Activated naive CD4-positive, alpha-beta T cell treated with anti-CD3 and anti-CD28 coated beads for 36 hours (primary cell): ENCODE measurements at regions not wholly inside any gene's neighbourhood (a gene's known extent, or its start where the extent isn't known, plus 50 kb on each side); places are given as distances from the start of the nearest gene placed in this dataset.

Experiments
- CTCF ChIA-PET: fragments of 350-600 bp; sonication (Branson Sonifier 250); formaldehyde crosslinking; loops from one replicate; lab custom pipeline; 2021; ENCODE audit warnings: antibody characterized with exemption; lab: Charles Lee
- DNase-seq: peaks from one replicate; pipeline ENCODE4 v3.0.0-alpha.2; 2020
- H3K27ac Mint-ChIP-seq: one replicate; pipeline ENCODE4 v1.8.0; 2021; ENCODE audit warnings: mild to moderate bottlenecking, mixed read lengths
- H3K27me3 Mint-ChIP-seq: one replicate; pipeline ENCODE4 v1.8.0; 2021; ENCODE audit warnings: low read depth, mixed read lengths
- H3K36me3 Mint-ChIP-seq: one replicate; pipeline ENCODE4 v1.8.0; 2021; ENCODE audit warnings: low read depth, mixed read lengths
- H3K4me1 Mint-ChIP-seq: one replicate; pipeline ENCODE4 v1.8.0; 2021; ENCODE audit warnings: low read depth, mixed read lengths
- H3K4me3 Mint-ChIP-seq: one replicate; pipeline ENCODE4 v1.8.0; 2021; ENCODE audit warnings: mild to moderate bottlenecking, moderate library complexity, mixed read lengths
- H3K9me3 Mint-ChIP-seq: one replicate; pipeline ENCODE4 v1.8.0; 2021; ENCODE audit warnings: mixed read lengths
- intact Hi-C: fragments of 100-400 bp; cut with micrococcal nuclease; formaldehyde crosslinking; loops from one replicate; pipeline ENCODE4 v1.15.1; 2023

DNA sequence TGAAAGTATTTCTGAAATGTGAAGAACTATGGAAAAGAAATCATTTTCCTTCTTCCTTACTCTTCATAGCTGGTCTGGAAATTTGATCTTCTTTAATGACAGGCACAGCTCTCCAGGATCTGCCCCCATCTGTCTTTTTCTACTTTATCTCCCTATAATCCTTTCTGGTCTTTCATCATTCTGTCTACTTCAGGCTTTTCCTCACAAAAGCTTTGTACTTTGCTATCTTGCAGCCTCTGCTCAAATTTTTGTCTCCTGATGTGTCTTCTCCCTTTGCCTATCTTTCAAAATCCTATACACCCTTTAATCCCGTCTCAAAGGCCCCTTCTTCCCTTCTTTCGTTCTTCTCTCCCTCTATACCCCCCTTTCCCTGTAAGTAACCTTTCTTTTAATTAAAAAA is 114.9 kb upstream of the ATP10B start:
- CTCF ChIA-PET = no interaction called here
- H3K4me1 Mint-ChIP-seq = no peaks in the 10 kb centered on the region
- H3K9me3 Mint-ChIP-seq = no peaks in the 10 kb centered on the region
- peaks cover 4% of the 10 kb centered on the region for H3K27me3 Mint-ChIP-seq
- DNase-seq = no peak
- H3K4me3 Mint-ChIP-seq = no peak overlapping the region
- intact Hi-C loops = no loop called here
- no peak overlapping the region for H3K27ac Mint-ChIP-seq
- H3K36me3 Mint-ChIP-seq = no peaks in the 10 kb centered on the region

- CTCF ChIA-PET = no interaction called here
- no peaks in the 10 kb centered on the region for H3K4me1 Mint-ChIP-seq
- H3K9me3 Mint-ChIP-seq = no peaks in the 10 kb centered on the region
- intact Hi-C loops = no loop called here
- DNase-seq = no peak
- H3K27ac Mint-ChIP-seq = no peak overlapping the region
- peaks cover 3% of the 10 kb centered on the region for H3K27me3 Mint-ChIP-seq
- H3K4me3 Mint-ChIP-seq = no peak overlapping the region
- no peaks in the 10 kb centered on the region for H3K36me3 Mint-ChIP-seq
Observed at GRCh38 chr5:160961761-160962160, 109.8 kb upstream of the ATP10B start.

- DNase-seq = no peak
- Mint-ChIP-seq H3K27ac (no peak overlapping the region), H3K4me3 (no peak overlapping the region), H3K27me3 (peaks cover 3% of the 10 kb centered on the region), H3K36me3 (no peaks in the 10 kb centered on the region), H3K4me1 (no peaks in the 10 kb centered on the region), H3K9me3 (no peaks in the 10 kb centered on the region)
- CTCF ChIA-PET = interaction anchor here (0.6 kb wide), 1 partner anchor 88 kb away, joined by 3 read pairs; no protein-coding TSS in a partner anchor
- intact Hi-C loops = no loop called here
Observed at GRCh38 chr5:160961038-160961437, 109.0 kb upstream of the ATP10B start.

DNA sequence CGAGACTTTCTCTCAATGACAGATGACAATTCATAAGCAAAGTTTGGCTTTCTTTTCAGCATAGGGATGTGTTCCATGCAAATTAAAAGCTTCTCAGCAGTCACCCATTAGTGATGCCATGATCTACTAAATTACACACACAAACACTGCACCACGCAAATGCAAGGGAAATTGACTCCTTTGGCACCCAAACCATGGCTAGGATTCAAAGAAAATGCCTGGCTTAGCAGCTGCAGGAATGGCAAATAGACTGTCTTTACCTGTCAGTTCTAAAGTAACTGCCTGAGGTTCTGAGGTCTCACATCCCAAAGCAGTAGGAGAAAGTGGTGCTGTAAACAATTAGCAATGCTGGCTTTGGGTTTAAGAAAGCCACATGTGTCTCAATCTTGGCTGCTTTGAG is 108.6 kb upstream of the ATP10B start:
- DNase-seq = no peak
- no peaks in the 10 kb centered on the region for H3K9me3 Mint-ChIP-seq
- H3K4me3 Mint-ChIP-seq = no peak overlapping the region
- peaks cover 3% of the 10 kb centered on the region for H3K27me3 Mint-ChIP-seq
- intact Hi-C loops = no loop called here
- H3K36me3 Mint-ChIP-seq = no peaks in the 10 kb centered on the region
- H3K4me1 Mint-ChIP-seq = no peaks in the 10 kb centered on the region
- CTCF ChIA-PET = interaction anchor here (0.6 kb wide), 1 partner anchor 89 kb away, joined by 3 read pairs; no protein-coding TSS in a partner anchor
- no peak overlapping the region for H3K27ac Mint-ChIP-seq

- no peak for DNase-seq
- CTCF ChIA-PET = no interaction called here
- Mint-ChIP-seq H3K27ac (no peak overlapping the region), H3K9me3 (no peaks in the 10 kb centered on the region), H3K27me3 (peaks cover 3% of the 10 kb centered on the region), H3K4me1 (no peaks in the 10 kb centered on the region), H3K36me3 (no peaks in the 10 kb centered on the region), H3K4me3 (no peak overlapping the region)
- intact Hi-C loops = no loop called here
Observed at GRCh38 chr5:160959804-160960203, 107.8 kb upstream of the ATP10B start.

- Mint-ChIP-seq H3K9me3 (no peaks in the 10 kb centered on the region), H3K27me3 (peaks cover 2% of the 10 kb centered on the region), H3K27ac (no peak overlapping the region), H3K36me3 (no peaks in the 10 kb centered on the region), H3K4me1 (no peaks in the 10 kb centered on the region), H3K4me3 (no peak overlapping the region)
- no peak for DNase-seq
- intact Hi-C loops = no loop called here
- CTCF ChIA-PET = no interaction called here
Observed at GRCh38 chr5:160957312-160957861, 105.4 kb upstream of the ATP10B start.

DNA sequence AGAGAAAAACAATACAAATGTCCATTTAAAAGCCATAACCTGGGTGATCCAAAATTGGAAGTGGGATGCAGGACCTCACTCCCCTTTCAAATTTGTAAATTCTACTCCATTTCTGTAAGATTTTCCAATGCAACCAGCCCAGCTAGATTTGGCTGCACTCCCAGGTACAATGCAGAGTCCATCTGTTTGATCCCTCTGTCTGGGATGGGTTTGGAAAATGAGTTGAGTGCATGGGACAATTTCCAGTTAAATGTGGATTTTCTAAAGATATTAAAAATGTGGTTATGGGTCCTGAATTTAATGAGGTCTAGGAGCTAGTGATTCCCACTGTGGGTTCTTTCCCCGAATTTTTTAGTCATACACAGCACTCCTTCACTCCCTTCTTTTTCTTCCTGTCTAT is 104.0 kb upstream of the ATP10B start:
- no peaks in the 10 kb centered on the region for H3K36me3 Mint-ChIP-seq
- H3K9me3 Mint-ChIP-seq = no peaks in the 10 kb centered on the region
- H3K4me1 Mint-ChIP-seq = no peaks in the 10 kb centered on the region
- peaks cover 2% of the 10 kb centered on the region for H3K27me3 Mint-ChIP-seq
- intact Hi-C loops = no loop called here
- H3K4me3 Mint-ChIP-seq = no peak overlapping the region
- CTCF ChIA-PET = no interaction called here
- H3K27ac Mint-ChIP-seq = no peak overlapping the region
- DNase-seq = no peak

- no peak for DNase-seq
- CTCF ChIA-PET = no interaction called here
- Mint-ChIP-seq H3K9me3 (no peaks in the 10 kb centered on the region), H3K4me1 (no peaks in the 10 kb centered on the region), H3K27ac (no peak overlapping the region), H3K36me3 (no peaks in the 10 kb centered on the region), H3K27me3 (peaks cover 2% of the 10 kb centered on the region), H3K4me3 (no peak overlapping the region)
- intact Hi-C loops = no loop called here
Observed at GRCh38 chr5:160950311-160950710, 98.3 kb upstream of the ATP10B start.

- H3K27ac Mint-ChIP-seq = no peak overlapping the region
- H3K4me3 Mint-ChIP-seq = no peak overlapping the region
- no peaks in the 10 kb centered on the region for H3K36me3 Mint-ChIP-seq
- no peaks in the 10 kb centered on the region for H3K4me1 Mint-ChIP-seq
- DNase-seq = no peak
- CTCF ChIA-PET = no interaction called here
- intact Hi-C loops = no loop called here
- peaks cover 2% of the 10 kb centered on the region for H3K9me3 Mint-ChIP-seq
- no peaks in the 10 kb centered on the region for H3K27me3 Mint-ChIP-seq
Observed at GRCh38 chr5:160940725-160941124, 88.7 kb upstream of the ATP10B start.

GRCh38 chr5:160938532-160938931 is 86.5 kb upstream of the ATP10B start:
- intact Hi-C loops = no loop called here
- no peaks in the 10 kb centered on the region for H3K27me3 Mint-ChIP-seq
- no peak overlapping the region for H3K27ac Mint-ChIP-seq
- H3K4me1 Mint-ChIP-seq = no peaks in the 10 kb centered on the region
- no peaks in the 10 kb centered on the region for H3K36me3 Mint-ChIP-seq
- CTCF ChIA-PET = interaction anchor here (0.8 kb wide), 1 partner anchor 9 kb away, joined by 3 read pairs; no protein-coding TSS in a partner anchor
- H3K9me3 Mint-ChIP-seq = peaks cover 2% of the 10 kb centered on the region
- DNase-seq = no peak
- no peak overlapping the region for H3K4me3 Mint-ChIP-seq

- intact Hi-C loops = no loop called here
- CTCF ChIA-PET = no interaction called here
- no peak overlapping the region for H3K4me3 Mint-ChIP-seq
- no peak overlapping the region for H3K27ac Mint-ChIP-seq
- H3K4me1 Mint-ChIP-seq = no peaks in the 10 kb centered on the region
- H3K27me3 Mint-ChIP-seq = no peaks in the 10 kb centered on the region
- no peaks in the 10 kb centered on the region for H3K36me3 Mint-ChIP-seq
- H3K9me3 Mint-ChIP-seq = peaks cover 2% of the 10 kb centered on the region
- DNase-seq = no peak
Observed at GRCh38 chr5:160937570-160937969, 85.6 kb upstream of the ATP10B start.

DNA sequence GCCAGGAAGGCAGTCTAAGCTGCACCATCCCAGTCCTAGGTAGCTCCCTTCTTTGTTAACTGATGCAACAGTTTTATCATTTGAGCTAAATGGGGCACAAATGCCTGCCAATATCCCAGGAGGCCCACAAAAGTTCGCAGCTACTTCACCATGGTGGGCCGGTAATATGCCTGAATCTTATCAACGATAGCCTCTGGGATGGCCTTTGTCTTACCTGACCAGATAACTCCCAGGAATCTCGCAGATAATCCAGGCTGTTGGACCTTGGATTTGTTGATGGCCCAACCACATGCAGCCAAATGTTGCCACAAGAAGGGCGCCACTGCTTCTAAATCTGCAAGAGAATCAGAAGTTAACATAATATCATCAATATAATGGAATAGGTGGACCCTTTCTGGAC is 83.8 kb upstream of the ATP10B start:
- CTCF ChIA-PET = no interaction called here
- intact Hi-C loops = no loop called here
- H3K4me3 Mint-ChIP-seq = no peak overlapping the region
- H3K4me1 Mint-ChIP-seq = no peaks in the 10 kb centered on the region
- no peaks in the 10 kb centered on the region for H3K27me3 Mint-ChIP-seq
- no peak overlapping the region for H3K27ac Mint-ChIP-seq
- no peaks in the 10 kb centered on the region for H3K36me3 Mint-ChIP-seq
- DNase-seq = no peak
- H3K9me3 Mint-ChIP-seq = no peaks in the 10 kb centered on the region

- Mint-ChIP-seq H3K36me3 (no peaks in the 10 kb centered on the region), H3K4me1 (no peaks in the 10 kb centered on the region), H3K4me3 (no peak overlapping the region), H3K27ac (no peak overlapping the region), H3K9me3 (no peaks in the 10 kb centered on the region), H3K27me3 (no peaks in the 10 kb centered on the region)
- CTCF ChIA-PET = no interaction called here
- intact Hi-C loops = no loop called here
- no peak for DNase-seq
Observed at GRCh38 chr5:160931283-160931682, 79.3 kb upstream of the ATP10B start.
